GM12878 (cell line): ENCODE measurements at regions not wholly inside any gene's neighbourhood (a gene's known extent, or its start where the extent isn't known, plus 50 kb on each side); places are given as distances from the start of the nearest gene placed in this dataset.

Experiments used
- ATF7 ChIP-seq: fragments of 450-650 bp; IDR thresholded peaks from 2 replicates; pipeline ENCODE4 v1.6.1; 2016; ENCODE audit warnings: low read depth, mild to moderate bottlenecking
- CEBPB ChIP-seq, 2 experiments: fragments of 150-350 bp in 1 of 2; IDR thresholded peaks; 2 replicates each; pipeline ENCODE4 v1.6.1; 2012 to 2014; ENCODE audit warnings: low read depth in 2 of 2, low read length in 2 of 2, borderline replicate concordance in 1 of 2, inconsistent platforms in 1 of 2
- CTCF ChIP-seq, 3 experiments: IDR thresholded peaks in 2 of 3; conservative IDR thresholded peaks in 1 of 3; 2 replicates each; pipeline ENCODE4 v1.5.1; 2011; ENCODE audit warnings: low read depth in 3 of 3, low read length in 3 of 3, mild to moderate bottlenecking in 3 of 3, control low read depth in 2 of 3, moderate library complexity in 2 of 3, inconsistent platforms in 1 of 3, mixed read lengths in 1 of 3; ENCODE audit not compliant: control insufficient read depth in 2 of 3, insufficient read depth in 1 of 3; ENCODE audit errors: extremely low read depth in 1 of 3
- EGR1 ChIP-seq, 2 experiments: IDR thresholded peaks; 1 replicate in 1 of 2; 2 replicates in 1 of 2; pipeline ENCODE4 v1.6.1; 2011 to 2012; ENCODE audit warnings: low read depth in 2 of 2, low read length in 2 of 2, borderline replicate concordance in 1 of 2, mild to moderate bottlenecking in 1 of 2, moderate library complexity in 1 of 2
- EP300 ChIP-seq, 2 experiments: fragments of 150-350 bp in 1 of 2; IDR thresholded peaks; 2 replicates each; pipeline ENCODE4 v1.6.1; 2011 to 2012; ENCODE audit warnings: low read depth in 2 of 2, low read length in 2 of 2, borderline replicate concordance in 1 of 2, improper control_type of control experiment in 1 of 2, inconsistent platforms in 1 of 2; ENCODE audit not compliant: control insufficient read depth in 1 of 2
- TCF3 ChIP-seq: IDR thresholded peaks from 2 replicates; pipeline ENCODE4 v1.6.1; 2012; ENCODE audit warnings: low read depth, mild to moderate bottlenecking, low read length, borderline replicate concordance; ENCODE audit not compliant: insufficient read depth
- USF2 ChIP-seq: IDR thresholded peaks from 2 replicates; pipeline ENCODE4 v1.6.1; 2011; ENCODE audit warnings: low read depth, low read length, improper control_type of control experiment, borderline replicate concordance

- TF ChIP-seq EGR1 (IDR thresholded peaks at IDR 0.05; ENCODE audit: borderline replicate concordance in 1 of 2, low read depth in 2 of 2, low read length in 2 of 2) (no peak), CTCF (IDR thresholded peaks at IDR 0.05 in 2 of 3, conservative IDR thresholded peaks at IDR 0.05 in 1 of 3; ENCODE audit: control insufficient read depth in 2 of 3, extremely low read depth in 1 of 3, insufficient read depth in 1 of 3, low read depth in 3 of 3, low read length in 3 of 3) (no peak), USF2 (no peak), TCF3 (no peak), CEBPB (IDR thresholded peaks at IDR 0.05; ENCODE audit: borderline replicate concordance in 1 of 2, low read depth in 2 of 2, low read length in 2 of 2) (no peak), ATF7 (no peak), EP300 (IDR thresholded peaks at IDR 0.05; ENCODE audit: borderline replicate concordance in 1 of 2, control insufficient read depth in 1 of 2, low read depth in 2 of 2, low read length in 2 of 2) (no peak)
These were observed 129.1 kb upstream of the UMPS start for GRCh38 chr3:124601190-124601589.
